GM12801 (cell line): ENCODE measurements at regions not wholly inside any gene's neighbourhood (a gene's known extent, or its start where the extent isn't known, plus 50 kb on each side); places are given as distances from the start of the nearest gene placed in this dataset.

Experiments used
- CTCF ChIP-seq: IDR thresholded peaks from one replicate; pipeline ENCODE4 v1.5.1; 2011; ENCODE audit warnings: control low read depth; ENCODE audit not compliant: insufficient read length; ENCODE audit errors: extremely low read depth

GRCh38 chr14:71560751-71561150, 371.5 kb upstream of the RGS6 start:
- TF ChIP-seq CTCF = no peak

GRCh38 chr14:71563492-71564153, 368.6 kb upstream of the RGS6 start:
- no peak for TF ChIP-seq CTCF

DNA sequence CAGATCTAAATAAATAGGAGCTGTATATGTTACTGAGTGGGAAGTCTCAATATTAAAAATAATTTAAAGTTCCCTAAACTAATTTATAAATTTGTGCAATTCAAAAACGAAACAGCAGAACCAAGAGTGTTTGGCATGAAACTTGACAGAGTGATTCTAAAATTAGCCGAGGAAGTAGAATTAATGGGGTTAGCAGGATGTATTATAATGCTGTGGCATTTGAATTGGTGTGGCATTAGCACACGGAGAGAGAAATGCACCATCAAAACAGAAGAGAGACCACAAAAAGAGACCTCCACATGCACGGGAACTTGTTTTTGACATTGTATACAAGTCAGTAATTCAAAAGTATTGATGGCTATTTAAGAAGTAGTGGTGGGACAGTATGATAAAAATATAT, 366.0 kb upstream of the RGS6 start:
- TF ChIP-seq CTCF = no peak

DNA sequence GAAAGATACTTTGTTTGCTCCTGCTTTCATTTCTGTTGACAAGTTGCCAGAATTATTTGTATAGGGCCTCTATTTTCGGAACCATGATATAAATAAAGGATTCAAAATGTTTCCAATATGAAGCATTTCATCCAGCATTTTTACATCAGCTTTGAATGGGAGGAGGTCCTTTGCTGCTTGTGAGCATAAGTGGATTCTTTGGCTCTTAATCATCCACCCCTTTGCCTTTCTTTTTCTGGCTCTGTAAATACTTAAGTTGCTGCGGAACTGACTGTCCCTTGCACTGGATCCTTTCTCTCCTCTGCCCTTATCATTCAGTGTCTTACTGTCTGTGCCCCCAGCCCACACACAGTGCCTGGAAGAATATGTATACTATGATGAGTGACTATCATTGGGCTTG, 357.3 kb upstream of the RGS6 start:
- no peak for TF ChIP-seq CTCF

DNA sequence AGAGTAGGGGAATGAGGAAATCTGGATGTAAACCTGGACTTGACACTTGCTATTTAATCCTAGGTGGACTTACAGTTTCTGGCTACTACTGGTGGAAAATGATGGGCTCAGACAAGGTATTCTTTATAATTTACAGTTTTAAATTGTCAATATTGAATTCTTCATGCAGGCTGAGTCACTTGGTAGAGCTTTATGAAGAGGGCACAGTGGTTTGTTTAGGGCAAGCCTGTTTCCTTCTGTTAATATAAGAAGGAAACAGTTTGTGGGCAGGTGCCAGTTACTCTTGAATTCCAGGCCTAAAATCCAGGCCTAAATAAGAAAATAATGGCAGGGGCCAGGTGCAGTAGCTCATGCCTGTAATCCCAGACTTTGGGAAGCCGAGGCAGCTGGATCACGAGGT, 355.8 kb upstream of the RGS6 start:
- TF ChIP-seq CTCF = no peak

GRCh38 chr14:71579331-71579730, 352.9 kb upstream of the RGS6 start:
- no peak for TF ChIP-seq CTCF

- TF ChIP-seq CTCF = no peak
Observed at GRCh38 chr14:71582705-71583104, 349.5 kb upstream of the RGS6 start.
